ENCODE measurements at regions not wholly inside any gene's neighbourhood (a gene's known extent, or its start where the extent isn't known, plus 50 kb on each side); places are given as distances from the start of the nearest gene placed in this dataset.

DNA sequence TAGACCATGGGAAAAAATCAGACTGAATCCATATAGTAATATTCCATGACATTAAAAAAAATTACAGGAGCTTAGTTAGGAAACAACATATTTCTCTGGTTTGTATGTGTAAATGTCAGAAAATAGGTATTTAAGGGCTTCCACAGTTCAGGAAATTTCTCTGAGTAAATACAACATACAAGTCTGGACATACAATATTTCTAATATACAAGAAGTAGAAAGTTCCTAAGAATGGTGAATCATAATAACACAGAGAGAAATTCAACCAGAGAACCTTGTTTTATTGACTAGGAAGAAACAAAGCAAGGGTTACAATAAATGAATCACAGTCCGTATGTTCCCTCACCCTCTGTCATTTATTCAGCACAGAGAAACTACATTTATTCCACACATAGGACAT lies 532.7 kb upstream of the FAT3 start:
- intact Hi-C loops (cut with micrococcal nuclease), result no loop called here
- Mint-ChIP-seq H3K9me3 (peaks cover 0 to 2% (median 0%) of the 10 kb centered on the region in 7 donors), H3K4me3 (no peak overlapping the region), H3K4me1 (no peaks in the 10 kb centered on the region), H3K27ac (no peak overlapping the region), H3K36me3 (no peaks in the 10 kb centered on the region), H3K27me3 (ENCODE audit: low read depth in 3 of 3) (no peaks in the 10 kb centered on the region)
- Histone ChIP-seq H3K9ac (ENCODE audit: insufficient read depth, low read length, poor library complexity, severe bottlenecking) (no peak overlapping the region), H3K36me3 (replicated peaks in 1 of 2; ENCODE audit: control insufficient read depth in 1 of 2, insufficient read depth in 2 of 2, low read length in 2 of 2) (no peaks in the 10 kb centered on the region), H3K9me3 (replicated peaks in 1 of 2; ENCODE audit: control insufficient read depth in 1 of 2, insufficient read depth in 1 of 2, low read length in 2 of 2) (no peaks in the 10 kb centered on the region), H3K4me1 (ENCODE audit: control insufficient read depth in 1 of 2, insufficient read depth in 2 of 2, low read length in 2 of 2) (no peaks in the 10 kb centered on the region), H2AFZ (ENCODE audit: insufficient read depth, low read depth, low read length, poor library complexity, severe bottlenecking) (no peak overlapping the region), H4K20me1 (ENCODE audit: insufficient read depth, low read length) (no peaks in the 10 kb centered on the region), H3K27me3 (ENCODE audit: control insufficient read depth in 2 of 2, insufficient read depth in 2 of 2, low read length in 2 of 2) (no peaks in the 10 kb centered on the region), H3K27ac (ENCODE audit: low read depth in 1 of 2, low read length in 2 of 2) (no peak overlapping the region), H3K79me2 (ENCODE audit: insufficient read depth, low read length) (no peaks in the 10 kb centered on the region), H3K4me3 (replicated peaks in 1 of 3; ENCODE audit: low read depth in 2 of 3, low read length in 3 of 3) (no peak overlapping the region), H3K4me2 (replicated peaks; ENCODE audit: extremely low read depth, low read length, poor library complexity, severe bottlenecking) (no peak overlapping the region)
- WGBS (ENCODE audit: insufficient coverage), result no CpG with 5 or more reads among the region's 1 CpG
- TF ChIP-seq, protein P1, sequence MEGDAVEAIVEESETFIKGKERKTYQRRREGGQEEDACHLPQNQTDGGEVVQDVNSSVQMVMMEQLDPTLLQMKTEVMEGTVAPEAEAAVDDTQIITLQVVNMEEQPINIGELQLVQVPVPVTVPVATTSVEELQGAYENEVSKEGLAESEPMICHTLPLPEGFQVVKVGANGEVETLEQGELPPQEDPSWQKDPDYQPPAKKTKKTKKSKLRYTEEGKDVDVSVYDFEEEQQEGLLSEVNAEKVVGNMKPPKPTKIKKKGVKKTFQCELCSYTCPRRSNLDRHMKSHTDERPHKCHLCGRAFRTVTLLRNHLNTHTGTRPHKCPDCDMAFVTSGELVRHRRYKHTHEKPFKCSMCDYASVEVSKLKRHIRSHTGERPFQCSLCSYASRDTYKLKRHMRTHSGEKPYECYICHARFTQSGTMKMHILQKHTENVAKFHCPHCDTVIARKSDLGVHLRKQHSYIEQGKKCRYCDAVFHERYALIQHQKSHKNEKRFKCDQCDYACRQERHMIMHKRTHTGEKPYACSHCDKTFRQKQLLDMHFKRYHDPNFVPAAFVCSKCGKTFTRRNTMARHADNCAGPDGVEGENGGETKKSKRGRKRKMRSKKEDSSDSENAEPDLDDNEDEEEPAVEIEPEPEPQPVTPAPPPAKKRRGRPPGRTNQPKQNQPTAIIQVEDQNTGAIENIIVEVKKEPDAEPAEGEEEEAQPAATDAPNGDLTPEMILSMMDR (IDR thresholded peaks at IDR 0.05), result no peak
- DNase-seq, result no peak

DNA sequence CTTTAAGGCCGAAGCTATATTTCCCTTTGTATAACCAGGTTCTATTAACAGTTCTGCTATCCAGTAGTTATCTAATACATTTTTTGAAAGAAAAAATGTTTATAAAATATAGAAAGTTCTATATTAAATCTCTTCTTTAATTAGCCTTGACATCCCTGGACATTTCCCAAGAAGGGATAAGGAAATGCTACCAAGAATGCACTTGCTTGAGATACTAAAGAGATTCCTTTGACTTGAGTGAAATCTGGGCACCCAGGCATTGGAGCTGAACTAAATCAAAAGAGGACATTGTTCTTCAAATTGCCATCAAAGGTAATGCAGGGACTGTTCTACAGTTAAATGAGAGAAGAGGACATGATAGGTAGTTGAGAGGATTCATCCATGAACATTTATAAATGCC lies 535.9 kb upstream of the FAT3 start:
- H3K27me3 ChIP-seq (ENCODE audit: control insufficient read depth in 2 of 2, insufficient read depth in 2 of 2, low read length in 2 of 2), result no peaks in the 10 kb centered on the region

More for the DNA sequence above, 535.9 kb upstream of the FAT3 start:
- no peak overlapping the region for H3K27ac Mint-ChIP-seq
- no peaks in the 10 kb centered on the region for H3K4me1 Mint-ChIP-seq
- intact Hi-C loops (cut with micrococcal nuclease), result no loop called here
- no peak for DNase-seq
- Histone ChIP-seq H3K9me3 (replicated peaks in 1 of 2; ENCODE audit: control insufficient read depth in 1 of 2, insufficient read depth in 1 of 2, low read length in 2 of 2) (no peaks in the 10 kb centered on the region), H3K36me3 (replicated peaks in 1 of 2; ENCODE audit: control insufficient read depth in 1 of 2, insufficient read depth in 2 of 2, low read length in 2 of 2) (no peaks in the 10 kb centered on the region), H3K79me2 (ENCODE audit: insufficient read depth, low read length) (no peaks in the 10 kb centered on the region), H4K20me1 (ENCODE audit: insufficient read depth, low read length) (no peaks in the 10 kb centered on the region), H2AFZ (ENCODE audit: insufficient read depth, low read depth, low read length, poor library complexity, severe bottlenecking) (no peak overlapping the region), H3K27ac (ENCODE audit: low read depth in 1 of 2, low read length in 2 of 2) (no peak overlapping the region), H3K9ac (ENCODE audit: insufficient read depth, low read length, poor library complexity, severe bottlenecking) (no peak overlapping the region), H3K4me1 (ENCODE audit: control insufficient read depth in 1 of 2, insufficient read depth in 2 of 2, low read length in 2 of 2) (no peaks in the 10 kb centered on the region), H3K4me3 (replicated peaks in 1 of 3; ENCODE audit: low read depth in 2 of 3, low read length in 3 of 3) (no peak overlapping the region), H3K4me2 (replicated peaks; ENCODE audit: extremely low read depth, low read length, poor library complexity, severe bottlenecking) (no peak overlapping the region)
- TF ChIP-seq, protein P1 (IDR thresholded peaks at IDR 0.05), result no peak
- WGBS (ENCODE audit: insufficient coverage), result no CpG with 5 or more reads among the region's 1 CpG
- H3K27me3 Mint-ChIP-seq (ENCODE audit: low read depth in 3 of 3), result no peaks in the 10 kb centered on the region
- H3K36me3 Mint-ChIP-seq, result no peaks in the 10 kb centered on the region
- H3K9me3 Mint-ChIP-seq, result peaks cover 0 to 3% (median 0%) of the 10 kb centered on the region in 7 donors
- H3K4me3 Mint-ChIP-seq, result no peak overlapping the region

Measured in CD14-positive monocyte (primary cell).